Glutamatergic neuron (in vitro differentiated cells): ENCODE measurements at regions not wholly inside any gene's neighbourhood (a gene's known extent, or its start where the extent isn't known, plus 50 kb on each side); places are given as distances from the start of the nearest gene placed in this dataset.
"Not testable (repeated sequence)": the region's sequence is repeated elsewhere in the genome, so short reads cannot be mapped to it uniquely, and the experiment has no call there.

Source experiments
- DNase-seq: peaks from one replicate; pipeline ENCODE4 v3.0.0; 2022
- H3K27ac Mint-ChIP-seq: one replicate; pipeline ENCODE4 v1.8.0; 2020; ENCODE audit warnings: mild to moderate bottlenecking, mixed read lengths, inconsistent platforms; ENCODE audit not compliant: unreplicated experiment
- H3K27me3 Mint-ChIP-seq: one replicate; pipeline ENCODE4 v1.8.0; 2020; ENCODE audit warnings: mild to moderate bottlenecking, moderate library complexity, mixed read lengths, inconsistent platforms; ENCODE audit not compliant: unreplicated experiment
- H3K36me3 Mint-ChIP-seq: one replicate; pipeline ENCODE4 v1.8.0; 2020; ENCODE audit warnings: mild to moderate bottlenecking, mixed read lengths, inconsistent platforms; ENCODE audit not compliant: unreplicated experiment
- H3K4me1 Mint-ChIP-seq: one replicate; pipeline ENCODE4 v1.8.0; 2020; ENCODE audit warnings: mild to moderate bottlenecking, low read depth, mixed read lengths, inconsistent platforms; ENCODE audit not compliant: unreplicated experiment
- H3K4me3 Mint-ChIP-seq: one replicate; pipeline ENCODE4 v1.8.0; 2020; ENCODE audit warnings: mild to moderate bottlenecking, mixed read lengths, inconsistent platforms; ENCODE audit not compliant: unreplicated experiment
- H3K9me3 Mint-ChIP-seq: one replicate; pipeline ENCODE4 v1.8.0; 2020; ENCODE audit warnings: mild to moderate bottlenecking, moderate library complexity, mixed read lengths, inconsistent platforms; ENCODE audit not compliant: unreplicated experiment
- TF ChIP-seq, protein P1 (sequence below): fragments of 200-600 bp; sonication (generic); IDR thresholded peaks from one replicate; pipeline ENCODE4 v1.5.0; 2021; ENCODE audit not compliant: partially characterized antibody, unreplicated experiment

DNA sequence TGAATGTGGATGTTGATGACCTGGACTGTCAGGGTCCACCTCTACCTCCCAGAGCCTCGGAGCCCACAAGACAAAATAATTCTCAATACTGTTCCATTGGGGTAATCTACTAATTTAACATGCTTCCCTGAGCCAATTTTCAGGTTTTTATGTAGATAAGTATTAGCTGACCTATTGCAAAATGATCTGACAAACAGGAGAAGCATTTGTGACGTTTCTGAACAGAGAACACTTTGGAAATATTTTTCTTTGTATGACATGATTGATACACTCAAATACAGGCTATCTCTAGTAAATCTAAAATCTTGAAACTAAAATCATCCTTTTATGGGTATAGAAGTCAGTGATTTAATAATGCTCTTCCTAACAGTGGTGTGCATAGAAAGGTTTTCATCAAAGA lies 716.6 kb downstream of the KLHL13 start:
- no peak overlapping the region for H3K4me3 Mint-ChIP-seq
- no peak for DNase-seq

DNA sequence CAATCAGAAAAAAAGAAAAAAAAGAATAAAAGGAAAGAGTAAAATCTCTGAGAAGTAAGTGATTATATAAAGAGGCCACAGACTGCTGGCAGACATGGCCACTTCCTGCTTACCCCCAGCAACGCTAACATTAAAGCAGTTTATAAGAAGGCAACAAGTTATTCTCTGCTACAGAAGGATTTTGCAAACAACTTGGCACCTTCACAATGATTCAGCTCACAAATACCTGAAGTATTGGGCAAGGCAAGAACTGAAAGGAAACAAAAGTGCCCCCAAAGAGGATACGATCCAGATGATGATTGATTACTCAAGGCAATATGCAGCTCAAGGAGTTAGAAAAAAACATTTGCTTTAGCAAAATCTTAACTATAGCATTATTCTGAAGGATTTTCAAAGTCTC lies 718.8 kb downstream of the KLHL13 start:
- no peak overlapping the region for H3K27ac Mint-ChIP-seq
- H3K27me3 Mint-ChIP-seq: no peaks in the 10 kb centered on the region
- DNase-seq: no peak
- H3K4me3 Mint-ChIP-seq: no peak overlapping the region
- no peaks in the 10 kb centered on the region for H3K36me3 Mint-ChIP-seq
- no peaks in the 10 kb centered on the region for H3K9me3 Mint-ChIP-seq
- TF ChIP-seq, protein P1, sequence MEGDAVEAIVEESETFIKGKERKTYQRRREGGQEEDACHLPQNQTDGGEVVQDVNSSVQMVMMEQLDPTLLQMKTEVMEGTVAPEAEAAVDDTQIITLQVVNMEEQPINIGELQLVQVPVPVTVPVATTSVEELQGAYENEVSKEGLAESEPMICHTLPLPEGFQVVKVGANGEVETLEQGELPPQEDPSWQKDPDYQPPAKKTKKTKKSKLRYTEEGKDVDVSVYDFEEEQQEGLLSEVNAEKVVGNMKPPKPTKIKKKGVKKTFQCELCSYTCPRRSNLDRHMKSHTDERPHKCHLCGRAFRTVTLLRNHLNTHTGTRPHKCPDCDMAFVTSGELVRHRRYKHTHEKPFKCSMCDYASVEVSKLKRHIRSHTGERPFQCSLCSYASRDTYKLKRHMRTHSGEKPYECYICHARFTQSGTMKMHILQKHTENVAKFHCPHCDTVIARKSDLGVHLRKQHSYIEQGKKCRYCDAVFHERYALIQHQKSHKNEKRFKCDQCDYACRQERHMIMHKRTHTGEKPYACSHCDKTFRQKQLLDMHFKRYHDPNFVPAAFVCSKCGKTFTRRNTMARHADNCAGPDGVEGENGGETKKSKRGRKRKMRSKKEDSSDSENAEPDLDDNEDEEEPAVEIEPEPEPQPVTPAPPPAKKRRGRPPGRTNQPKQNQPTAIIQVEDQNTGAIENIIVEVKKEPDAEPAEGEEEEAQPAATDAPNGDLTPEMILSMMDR: no peak
- no peaks in the 10 kb centered on the region for H3K4me1 Mint-ChIP-seq

More for the DNA sequence above, 716.6 kb downstream of the KLHL13 start:
- no peaks in the 10 kb centered on the region for H3K27me3 Mint-ChIP-seq
- TF ChIP-seq, protein P1: no peak
- H3K27ac Mint-ChIP-seq: no peak overlapping the region
- peaks cover 2% of the 10 kb centered on the region for H3K9me3 Mint-ChIP-seq
- H3K36me3 Mint-ChIP-seq: no peaks in the 10 kb centered on the region
- no peaks in the 10 kb centered on the region for H3K4me1 Mint-ChIP-seq

DNA sequence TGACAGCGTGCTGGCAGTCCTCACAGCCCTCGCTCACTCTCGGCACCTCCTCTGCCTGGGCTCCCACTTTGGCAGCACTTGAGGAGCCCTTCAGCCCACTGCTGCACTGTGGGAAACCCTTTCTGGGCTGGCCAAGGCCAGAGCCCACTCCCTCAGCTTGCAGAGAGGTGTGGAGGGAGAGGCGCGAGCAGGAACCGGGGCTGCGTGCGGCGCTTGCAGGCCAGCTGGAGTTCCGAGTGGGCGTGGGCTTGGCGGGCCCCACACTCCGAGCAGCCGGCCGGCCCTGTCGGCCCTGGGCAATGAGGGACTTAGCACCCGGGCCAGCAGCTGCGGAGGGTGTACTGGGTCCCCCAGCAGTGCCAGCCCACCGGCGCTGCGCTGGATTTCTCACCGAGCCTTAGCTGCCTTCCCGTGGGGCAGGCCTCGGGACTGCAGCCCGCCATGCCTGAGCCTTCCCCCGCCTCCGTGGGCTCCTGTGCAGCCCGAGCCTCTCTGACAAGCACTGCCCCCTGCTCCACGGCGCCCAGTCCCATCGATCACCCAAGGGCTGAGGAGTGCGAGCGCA lies 722.0 kb downstream of the KLHL13 start:
- H3K4me1 Mint-ChIP-seq, H3K9me3 Mint-ChIP-seq, DNase-seq, H3K27ac Mint-ChIP-seq, H3K4me3 Mint-ChIP-seq, H3K36me3 Mint-ChIP-seq, H3K27me3 Mint-ChIP-seq: not testable (repeated sequence)

DNA sequence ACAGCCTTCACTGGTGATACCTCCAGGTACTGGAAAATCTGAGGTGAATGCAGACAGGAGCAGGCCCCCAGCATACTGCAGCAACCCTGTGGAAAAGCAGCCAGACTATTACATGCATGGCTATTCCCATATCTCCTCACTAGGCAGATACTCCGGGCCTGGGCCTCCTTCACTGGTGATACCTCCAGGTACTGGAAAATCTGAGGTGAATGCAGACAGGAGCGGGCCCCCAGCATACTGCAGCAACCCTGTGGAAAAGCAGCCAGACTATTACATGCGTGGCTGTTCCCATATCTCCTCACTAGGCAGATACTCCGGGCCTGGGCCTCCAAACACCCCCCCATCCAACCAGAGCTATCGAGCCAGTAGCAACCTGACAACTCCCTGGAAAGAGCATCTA lies 724.2 kb downstream of the KLHL13 start:
- H3K9me3 Mint-ChIP-seq, H3K27me3 Mint-ChIP-seq, H3K4me1 Mint-ChIP-seq, DNase-seq, H3K4me3 Mint-ChIP-seq, H3K27ac Mint-ChIP-seq, H3K36me3 Mint-ChIP-seq: not testable (repeated sequence)

DNA sequence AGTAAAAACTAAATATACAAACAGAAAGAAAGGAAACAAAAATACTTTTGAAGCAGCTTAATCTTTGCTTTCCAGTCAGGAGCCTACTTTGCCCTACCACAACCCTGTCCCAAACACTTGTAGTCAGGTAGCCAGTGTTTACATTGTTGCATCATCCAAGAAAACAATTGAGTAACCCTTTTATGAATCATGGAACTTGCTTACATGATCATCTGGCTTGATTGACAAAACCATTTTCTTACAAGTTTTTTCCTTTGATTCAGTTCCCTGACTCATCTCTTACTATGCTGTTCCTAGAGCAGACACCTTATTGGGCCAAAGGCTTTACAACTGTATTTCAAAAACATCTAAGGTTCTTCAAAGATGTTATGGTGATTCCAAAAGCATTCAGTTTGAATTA lies 740.1 kb downstream of the KLHL13 start:
- H3K4me3 Mint-ChIP-seq: no peak overlapping the region
- no peak for DNase-seq
- TF ChIP-seq, protein P1: no peak
- H3K36me3 Mint-ChIP-seq: no peaks in the 10 kb centered on the region
- no peaks in the 10 kb centered on the region for H3K4me1 Mint-ChIP-seq
- no peak overlapping the region for H3K27ac Mint-ChIP-seq
- H3K9me3 Mint-ChIP-seq: no peaks in the 10 kb centered on the region
- no peaks in the 10 kb centered on the region for H3K27me3 Mint-ChIP-seq

DNA sequence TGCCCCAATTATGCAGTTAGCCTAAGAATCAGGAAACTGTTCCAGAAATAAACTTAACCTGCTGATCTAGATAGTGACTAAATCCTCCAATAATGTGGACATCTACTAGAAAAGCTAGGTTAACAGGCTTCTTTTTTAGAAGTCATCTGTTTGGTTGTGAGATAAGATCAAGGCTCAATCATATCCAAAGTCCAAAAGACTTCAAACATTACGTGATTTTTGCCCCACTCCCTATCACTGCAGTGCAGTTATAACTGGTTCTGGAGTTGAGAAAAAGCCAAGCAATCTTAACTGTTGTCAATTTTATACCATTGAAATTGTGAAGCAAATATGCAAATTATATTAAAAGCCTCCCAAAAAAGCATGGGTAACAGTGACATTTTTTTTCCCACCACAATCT lies 781.4 kb downstream of the KLHL13 start:
- Mint-ChIP-seq H3K4me1 (no peaks in the 10 kb centered on the region), H3K36me3 (no peaks in the 10 kb centered on the region), H3K27me3 (peaks cover 1% of the 10 kb centered on the region), H3K4me3 (no peak overlapping the region), H3K9me3 (no peaks in the 10 kb centered on the region), H3K27ac (no peak overlapping the region)
- TF ChIP-seq, protein P1: no peak
- no peak for DNase-seq
